ENCODE measurements at regions not wholly inside any gene's neighbourhood (a gene's known extent, or its start where the extent isn't known, plus 50 kb on each side); places are given as distances from the start of the nearest gene placed in this dataset.
"Not testable (repeated sequence)": the region's sequence is repeated elsewhere in the genome, so short reads cannot be mapped to it uniquely, and the experiment has no call there.

GRCh38 chr5:156008844-156009243 is 318.1 kb upstream of the SGCD start:
- in situ Hi-C loops (cut with HindIII; ENCODE audit: low sequenced_read_pairs): no loop called here

- in situ Hi-C loops (cut with HindIII; ENCODE audit: low sequenced_read_pairs): no loop called here
Observed at GRCh38 chr5:156009583-156009982, 317.4 kb upstream of the SGCD start.

- in situ Hi-C loops (cut with HindIII; ENCODE audit: low sequenced_read_pairs): no loop called here
Observed at GRCh38 chr5:156015137-156015536, 311.8 kb upstream of the SGCD start.

DNA sequence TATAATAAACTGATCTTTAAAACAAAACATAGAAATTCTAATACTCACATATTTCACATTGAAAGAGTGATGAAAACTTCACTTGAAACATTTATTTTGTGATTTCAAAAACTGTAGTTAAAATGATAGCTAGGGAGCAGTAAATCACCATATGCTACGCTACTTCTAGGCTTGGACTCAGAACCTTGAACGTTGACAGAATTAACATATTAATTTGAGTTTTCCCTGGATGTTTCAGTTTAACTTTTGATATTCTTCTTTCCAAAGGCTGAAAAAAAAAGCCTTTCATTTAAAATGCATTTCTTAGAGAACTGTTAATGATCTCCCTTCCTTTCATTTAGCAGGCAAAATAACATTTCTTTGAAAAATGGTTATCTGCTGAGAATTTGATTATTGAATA is 307.8 kb upstream of the SGCD start:
- in situ Hi-C loops (cut with HindIII; ENCODE audit: low sequenced_read_pairs): no loop called here

- in situ Hi-C loops (cut with HindIII; ENCODE audit: low sequenced_read_pairs): no loop called here
Observed at GRCh38 chr5:156019571-156020180, 307.3 kb upstream of the SGCD start.

GRCh38 chr5:156020647-156021046 is 306.3 kb upstream of the SGCD start:
- in situ Hi-C loops (cut with HindIII; ENCODE audit: low sequenced_read_pairs): no loop called here

DNA sequence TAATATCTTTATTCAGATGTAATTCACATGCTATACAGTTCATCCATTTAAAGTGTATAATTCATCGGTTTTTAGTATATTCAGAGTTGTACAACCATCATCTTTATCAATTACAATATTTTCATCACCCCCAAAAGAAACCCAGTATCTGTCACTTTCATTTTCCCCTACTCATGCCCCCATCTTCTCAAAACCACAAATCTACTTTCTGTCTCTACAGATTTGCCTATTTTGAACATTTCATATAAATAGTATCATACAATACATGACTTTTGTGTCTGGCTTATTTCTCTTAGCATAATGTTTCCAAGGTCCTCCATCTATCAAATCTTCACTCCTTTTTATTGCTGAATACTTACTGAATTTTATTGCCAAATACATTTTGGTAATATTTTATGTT is 305.1 kb upstream of the SGCD start:
- in situ Hi-C loops (cut with HindIII; ENCODE audit: low sequenced_read_pairs): no loop called here

DNA sequence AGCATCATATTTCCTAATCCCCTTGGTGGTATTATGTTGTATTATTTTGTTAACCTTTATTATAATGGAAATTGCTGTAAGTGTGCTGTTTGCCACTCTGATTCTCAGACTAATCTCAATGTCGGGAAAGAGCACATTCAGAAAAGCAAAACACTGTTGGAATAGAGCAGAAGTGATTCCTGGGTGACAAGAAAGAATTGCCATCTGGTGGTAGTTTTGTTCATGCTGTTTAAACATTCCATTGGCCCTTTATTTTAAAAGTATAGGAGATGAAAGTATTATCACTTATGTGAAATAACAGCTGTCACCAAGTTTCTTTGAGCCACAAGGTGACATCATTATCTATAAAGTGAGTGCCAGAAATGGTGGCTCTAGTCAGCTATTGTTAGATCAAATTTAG is 301.3 kb upstream of the SGCD start:
- in situ Hi-C loops (cut with HindIII; ENCODE audit: low sequenced_read_pairs): loop anchor here (5.0 kb wide), 1 partner anchor 72 kb away; no protein-coding TSS in a partner anchor

GRCh38 chr5:156031181-156031580 is 295.8 kb upstream of the SGCD start:
- in situ Hi-C loops (cut with HindIII; ENCODE audit: low sequenced_read_pairs): no loop called here

DNA sequence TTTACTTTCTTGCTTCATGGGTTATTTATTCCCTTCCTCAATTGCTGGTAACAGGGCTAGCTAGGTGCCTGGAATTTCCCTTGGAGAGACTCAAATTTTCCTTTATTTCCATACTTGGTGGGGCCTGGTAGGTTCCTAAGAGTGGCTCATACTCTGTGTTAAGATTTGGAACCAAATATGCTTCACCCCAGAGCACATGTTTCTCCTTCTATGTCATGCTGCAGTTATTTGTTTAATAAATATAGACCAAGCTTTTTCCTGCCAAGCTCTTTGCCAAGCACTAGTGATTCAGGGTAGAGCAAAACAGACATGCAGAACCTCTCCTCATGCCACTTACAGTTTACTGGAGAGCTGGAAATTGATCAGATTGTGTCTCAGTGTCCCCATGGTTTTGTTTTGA is 290.3 kb upstream of the SGCD start:
- in situ Hi-C loops (cut with HindIII; ENCODE audit: low sequenced_read_pairs): no loop called here

DNA sequence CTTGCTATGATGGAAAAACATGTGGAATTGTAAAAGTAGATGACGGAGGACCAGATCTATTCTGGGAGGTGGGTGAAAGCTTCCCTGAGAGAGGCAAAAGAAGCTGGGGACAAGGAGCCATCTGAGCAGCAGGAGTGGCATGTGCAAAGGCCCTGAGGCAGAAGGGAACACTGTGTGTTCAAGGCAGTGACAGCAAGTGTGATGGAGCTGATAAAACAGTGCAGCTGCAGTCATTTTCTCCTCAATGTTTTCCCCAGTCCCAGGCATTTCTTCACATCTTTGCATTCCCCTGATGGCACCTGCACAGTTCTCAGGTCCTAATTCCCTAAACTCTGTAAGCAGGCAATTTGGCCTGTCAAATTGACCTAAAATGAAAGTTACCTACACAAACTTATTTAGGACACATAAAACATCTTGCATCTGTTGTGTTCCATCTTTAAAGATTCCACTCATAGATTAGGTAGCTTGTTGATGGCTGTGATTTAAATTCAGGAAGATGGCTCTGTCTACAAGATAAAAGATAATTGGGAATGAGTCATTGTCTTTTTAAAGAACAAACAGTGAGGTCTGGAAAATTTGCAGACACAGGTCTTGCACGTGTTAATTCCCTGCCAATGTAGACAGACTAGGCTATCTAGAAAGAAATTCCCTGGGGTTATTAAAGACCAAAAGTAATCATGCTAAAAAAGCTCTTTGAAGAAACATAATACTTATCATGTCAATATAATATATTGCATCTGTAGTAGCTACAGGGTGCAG is 289.6 kb upstream of the SGCD start:
- in situ Hi-C loops (cut with HindIII; ENCODE audit: low sequenced_read_pairs): no loop called here

- in situ Hi-C loops (cut with HindIII; ENCODE audit: low sequenced_read_pairs): no loop called here
Observed at GRCh38 chr5:156042726-156043125, 284.2 kb upstream of the SGCD start.

GRCh38 chr5:156043351-156043750 is 283.6 kb upstream of the SGCD start:
- in situ Hi-C loops (cut with HindIII; ENCODE audit: low sequenced_read_pairs): no loop called here

DNA sequence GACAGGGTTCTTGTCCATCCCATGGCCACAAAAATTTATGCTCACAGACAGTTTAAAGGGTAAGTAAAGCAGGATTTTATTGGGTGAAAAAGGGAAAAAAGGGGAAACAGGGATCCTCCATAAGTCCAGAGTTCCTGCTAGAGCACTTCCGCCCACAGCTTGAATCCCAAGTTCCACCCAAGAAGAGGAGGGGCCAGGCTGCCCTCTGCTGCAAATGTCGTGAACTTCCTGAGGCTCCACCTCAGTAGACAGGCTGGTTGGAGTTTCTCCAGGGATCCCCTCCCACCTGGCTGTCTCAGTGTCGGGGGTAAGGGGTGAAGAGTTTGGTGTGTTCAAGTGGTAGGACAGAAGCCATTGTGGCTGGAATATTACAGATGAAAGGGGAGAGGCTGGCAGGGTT is 275.0 kb upstream of the SGCD start:
- in situ Hi-C loops (cut with HindIII; ENCODE audit: low sequenced_read_pairs): no loop called here

DNA sequence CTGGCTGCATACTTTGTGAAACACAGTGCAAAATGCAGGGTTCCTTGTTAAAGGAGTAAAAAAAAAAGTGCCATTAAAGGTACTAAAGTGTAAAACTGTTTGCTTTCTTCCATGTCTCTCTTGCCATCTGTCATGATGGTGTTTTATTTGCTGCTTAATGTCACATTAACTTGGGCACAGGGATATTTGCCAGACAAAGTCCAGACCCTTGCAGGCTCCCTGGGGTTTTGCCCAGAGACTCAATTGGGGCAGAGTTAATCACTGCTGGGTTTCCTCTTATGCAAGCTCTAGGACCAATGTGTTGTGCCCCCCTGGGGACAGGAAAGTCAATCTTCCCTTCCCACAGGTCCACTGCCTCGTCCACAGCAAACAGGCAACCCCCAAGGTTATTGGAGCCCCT is 274.3 kb upstream of the SGCD start:
- in situ Hi-C loops (cut with HindIII; ENCODE audit: low sequenced_read_pairs): no loop called here

DNA sequence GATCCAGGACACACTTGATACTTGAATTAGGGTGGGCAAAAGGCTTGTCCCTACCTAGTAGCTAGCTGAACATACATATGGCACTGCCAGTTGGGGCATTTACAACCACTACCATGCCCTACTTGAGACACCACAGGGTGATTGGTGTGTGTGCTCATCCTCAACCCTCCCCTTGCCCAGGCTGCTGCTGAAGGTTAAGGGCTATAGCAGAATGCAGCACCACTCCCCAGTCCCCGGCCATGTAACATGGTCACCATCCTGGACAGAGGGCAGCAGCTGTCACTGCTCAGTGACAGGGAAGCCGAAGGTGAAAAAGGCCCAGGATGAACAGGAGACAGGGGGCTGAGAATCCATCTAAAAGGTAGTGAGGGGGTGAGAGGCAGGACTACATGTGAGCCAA is 273.9 kb upstream of the SGCD start:
- in situ Hi-C loops (cut with HindIII; ENCODE audit: low sequenced_read_pairs): no loop called here

DNA sequence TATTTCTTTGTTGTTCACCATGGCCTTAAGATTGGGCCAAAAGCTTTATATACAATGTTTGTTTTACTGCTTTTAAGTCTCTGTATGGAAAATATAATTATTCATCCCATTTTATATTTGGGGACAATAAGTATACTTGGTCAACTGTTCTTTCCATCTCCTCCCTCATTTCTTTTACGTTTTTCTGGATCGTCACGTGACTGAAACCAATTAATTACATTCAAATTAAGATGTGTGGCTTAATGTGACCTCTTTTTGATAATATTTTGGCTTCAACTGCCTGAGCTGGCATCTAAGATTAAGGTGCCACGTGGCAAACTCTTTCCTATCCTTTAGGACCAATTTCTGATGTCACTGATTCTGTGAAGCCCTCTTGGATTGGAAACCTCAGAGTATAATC is 250.1 kb upstream of the SGCD start:
- in situ Hi-C loops (cut with HindIII; ENCODE audit: low sequenced_read_pairs): no loop called here

- in situ Hi-C loops (cut with HindIII; ENCODE audit: low sequenced_read_pairs): no loop called here
Observed at GRCh38 chr5:156087577-156088110, 239.3 kb upstream of the SGCD start.

DNA sequence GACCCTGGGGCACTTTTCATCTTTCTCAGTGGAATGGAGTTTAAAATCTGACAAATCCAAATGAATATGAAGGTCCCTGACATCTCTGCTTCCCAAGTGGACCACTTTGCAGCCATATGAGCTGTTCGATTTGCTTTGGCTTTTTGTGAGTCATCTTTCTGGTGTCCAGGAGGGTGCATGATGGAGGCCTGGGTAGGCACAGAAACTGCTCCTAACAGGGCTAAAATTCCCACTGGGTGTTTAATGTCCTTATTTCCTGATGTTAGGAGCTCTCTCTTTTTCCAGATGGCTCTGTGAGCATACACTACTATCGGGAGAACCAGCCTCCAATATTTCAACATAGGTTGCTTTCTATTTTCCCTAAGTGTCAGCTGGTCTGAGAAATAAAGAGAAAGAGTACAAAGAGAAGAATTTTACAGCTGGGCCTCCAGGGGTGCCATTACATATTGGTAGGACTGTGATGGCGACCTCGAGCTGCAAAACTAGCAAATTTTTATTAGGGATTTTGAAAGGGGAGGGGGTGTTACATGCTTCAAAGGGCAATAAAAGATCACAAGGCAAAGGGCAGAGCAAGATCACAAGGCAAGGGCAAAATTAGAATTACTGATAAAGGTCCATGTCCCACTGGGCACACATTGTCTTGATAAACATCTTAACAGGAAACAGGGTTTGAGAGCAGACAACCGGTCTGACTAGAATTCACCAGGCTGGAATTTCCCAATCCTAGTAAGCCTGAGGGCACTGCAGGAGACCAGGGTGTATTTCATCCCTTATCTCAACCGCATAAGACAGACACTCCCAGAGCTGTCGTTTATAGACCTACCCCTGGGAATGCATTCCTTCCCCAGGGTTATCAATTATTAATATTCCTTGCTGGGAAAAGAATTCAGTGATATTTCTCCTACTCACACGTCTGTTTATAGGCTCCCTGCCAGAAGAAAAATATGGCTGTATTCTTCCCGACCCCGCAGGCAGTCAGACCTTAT is 236.7 kb upstream of the SGCD start:
- in situ Hi-C loops (cut with HindIII; ENCODE audit: low sequenced_read_pairs): not testable (repeated sequence)

DNA sequence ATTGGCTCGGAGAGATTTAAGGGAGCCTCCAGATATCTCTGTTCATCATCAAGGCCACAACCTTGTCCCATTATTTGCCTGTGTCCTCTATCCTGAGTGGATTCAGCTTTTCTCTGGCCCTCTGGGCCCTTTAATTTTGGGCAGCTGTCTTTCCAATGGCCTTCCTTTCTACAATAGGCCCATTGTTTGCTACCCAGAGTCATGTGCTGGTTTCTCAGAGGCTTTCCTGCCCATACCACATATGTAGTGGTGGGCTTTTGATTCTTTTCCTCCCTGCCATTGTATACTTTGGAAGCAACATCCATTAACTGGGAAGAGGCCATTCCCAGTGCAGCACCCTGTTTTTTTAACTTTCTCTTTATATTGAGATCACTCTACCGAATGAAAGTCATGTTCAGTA is 233.9 kb upstream of the SGCD start:
- in situ Hi-C loops (cut with HindIII; ENCODE audit: low sequenced_read_pairs): no loop called here

GRCh38 chr5:156094001-156094400 is 233.0 kb upstream of the SGCD start:
- in situ Hi-C loops (cut with HindIII; ENCODE audit: low sequenced_read_pairs): no loop called here

Data from endothelial cell of hepatic sinusoid (primary cell).